ENCODE measurements at regions not wholly inside any gene's neighbourhood (a gene's known extent, or its start where the extent isn't known, plus 50 kb on each side); places are given as distances from the start of the nearest gene placed in this dataset.

DNA sequence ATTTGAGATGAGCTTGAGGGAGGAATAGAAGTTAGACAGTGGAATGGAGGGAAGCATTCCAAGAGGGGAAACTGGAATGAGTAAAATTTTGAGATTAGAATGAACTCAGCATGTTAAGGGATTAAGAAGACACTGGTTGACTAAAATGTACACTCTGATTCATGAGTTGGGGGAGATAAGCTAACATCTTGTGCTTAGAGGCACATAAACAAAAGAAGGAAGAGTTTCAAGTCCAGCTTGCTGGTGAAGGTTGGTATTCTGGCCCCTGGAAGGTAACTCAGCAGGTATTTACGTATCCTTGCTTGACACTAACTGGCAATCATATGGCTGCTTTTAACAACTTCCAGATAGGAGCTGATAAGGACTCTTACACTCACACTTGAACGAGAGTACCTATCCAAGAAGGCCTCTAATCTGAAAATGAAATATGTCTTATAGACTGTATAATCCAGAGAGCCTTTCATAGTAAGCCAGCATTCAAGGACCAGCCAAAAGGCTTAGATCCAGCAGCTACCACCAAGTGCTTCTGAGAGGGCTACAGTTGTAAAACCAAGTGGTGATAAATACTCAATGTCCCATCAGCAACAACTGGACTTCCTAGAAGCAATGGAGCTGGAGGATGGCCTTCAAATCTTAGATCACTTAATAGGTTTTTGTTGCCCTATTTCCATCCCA lies 149.7 kb upstream of the SERP2 start:
- DNase-seq (ENCODE audit: low read depth): no peak
- no peak for TF ChIP-seq CTCF (conservative IDR thresholded peaks at IDR 0.05; ENCODE audit: low read length)
- no peak overlapping the region for H3K4me3 ChIP-seq (ENCODE audit: low read length)

GRCh38 chr13:44224450-44225149 lies 149.0 kb upstream of the SERP2 start:
- no peak for TF ChIP-seq CTCF (conservative IDR thresholded peaks at IDR 0.05; ENCODE audit: low read length)
- no peak for DNase-seq (ENCODE audit: low read depth)

DNA sequence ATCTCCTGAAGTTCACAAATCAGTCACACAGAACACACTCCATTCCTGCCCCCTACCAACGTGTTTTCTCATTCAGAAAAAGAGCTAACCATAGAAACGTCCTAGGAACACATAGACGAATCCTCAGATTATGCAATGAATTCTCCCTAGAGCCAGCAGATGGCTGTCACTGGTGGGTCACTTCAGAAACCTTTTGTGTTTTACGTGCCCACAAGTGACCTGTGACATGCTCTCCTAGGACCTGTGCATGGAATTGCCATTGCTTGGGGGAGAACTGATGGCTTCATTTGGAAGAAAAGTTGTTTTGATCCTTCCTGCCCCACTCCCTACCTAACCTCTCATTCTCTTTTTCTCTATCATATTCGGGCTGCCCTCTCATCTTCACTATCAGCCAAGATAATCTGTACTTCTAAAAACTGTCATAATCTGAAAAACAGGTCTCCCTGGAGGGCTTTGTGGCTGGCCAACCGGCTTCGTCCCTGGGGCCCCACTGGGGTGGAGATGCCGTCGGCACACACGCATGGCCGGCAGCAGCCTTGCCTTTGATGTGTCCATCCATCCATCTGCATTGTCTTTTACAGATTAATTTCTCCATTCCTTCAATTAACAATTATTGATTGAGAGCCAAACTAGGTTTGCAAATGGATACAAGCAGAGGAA lies 144.1 kb upstream of the SERP2 start:
- no peak overlapping the region for H3K4me3 ChIP-seq (ENCODE audit: low read length)
- DNase-seq (ENCODE audit: low read depth): no peak
- no peak for TF ChIP-seq CTCF (conservative IDR thresholded peaks at IDR 0.05; ENCODE audit: low read length)

More at GRCh38 chr13:44224450-44225149, 149.0 kb upstream of the SERP2 start:
- no peak overlapping the region for H3K4me3 ChIP-seq (ENCODE audit: low read length)

GRCh38 chr13:44230071-44230470 lies 143.6 kb upstream of the SERP2 start:
- no peak overlapping the region for H3K4me3 ChIP-seq (ENCODE audit: low read length)
- TF ChIP-seq CTCF (conservative IDR thresholded peaks at IDR 0.05; ENCODE audit: low read length): no peak
- no peak for DNase-seq (ENCODE audit: low read depth)

GRCh38 chr13:44230736-44231135 lies 142.9 kb upstream of the SERP2 start:
- DNase-seq (ENCODE audit: low read depth): peak; percentile 42
- no peak for TF ChIP-seq CTCF (conservative IDR thresholded peaks at IDR 0.05; ENCODE audit: low read length)
- H3K4me3 ChIP-seq (ENCODE audit: low read length): no peak overlapping the region

DNA sequence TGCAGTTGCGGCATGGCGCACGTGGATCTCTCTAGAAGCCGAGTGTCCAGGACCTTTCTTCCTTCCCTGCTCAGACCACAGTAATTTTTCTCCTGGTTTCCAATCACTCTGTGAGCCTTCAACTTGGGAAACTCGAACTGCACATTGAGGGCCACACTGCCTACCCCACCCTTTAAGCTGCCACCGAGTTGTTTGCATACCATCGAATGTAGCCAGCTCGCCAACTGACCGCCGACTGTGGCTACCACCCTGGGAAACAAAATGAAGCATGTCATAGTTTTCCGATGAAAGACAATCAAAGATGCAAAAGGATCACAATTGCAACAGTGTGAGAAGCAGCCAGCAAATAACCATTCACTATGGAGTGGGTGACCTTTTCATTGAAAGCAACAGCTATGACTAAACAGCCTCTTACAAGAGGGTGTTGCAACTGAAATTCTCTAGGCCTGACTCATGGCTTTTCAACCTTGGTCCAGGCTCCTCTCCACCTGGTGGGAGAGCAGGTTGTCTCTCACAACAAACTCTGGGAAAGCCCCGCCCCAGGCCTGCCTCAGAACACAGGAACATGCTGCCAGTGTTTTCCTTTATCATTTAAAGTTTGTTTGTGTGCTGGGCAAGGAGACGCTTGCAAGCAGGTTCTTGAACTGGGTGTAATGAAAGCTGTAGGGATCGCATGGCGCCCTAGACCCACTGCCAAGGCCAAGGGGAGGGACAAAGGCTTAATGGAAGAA lies 141.7 kb upstream of the SERP2 start:
- H3K4me3 ChIP-seq (ENCODE audit: low read length): no peak overlapping the region
- TF ChIP-seq CTCF (conservative IDR thresholded peaks at IDR 0.05; ENCODE audit: low read length): peak; percentile 25; the same call in 1 of the 2 replicates
- peak; percentile 95 for DNase-seq (ENCODE audit: low read depth)

Measured in AG10803 (cell line).